Activated T-helper 1 cell treated with anti-CD3 and anti-CD28 coated beads, Interleukin-12 subunit alpha, Interleukin-12 subunit beta, Interleukin-2, Interleukin-4 antibody, amounts not matched to agents 30 ng/mL and 10 ng/mL and 1 ng/mL, durations not matched to agents 14 hours and 24 hours and 36 hours (primary cell): ENCODE measurements at regions not wholly inside any gene's neighbourhood (a gene's known extent, or its start where the extent isn't known, plus 50 kb on each side); places are given as distances from the start of the nearest gene placed in this dataset.

Source experiments
- DNase-seq: peaks from one replicate; pipeline ENCODE4 v3.0.0; 2021; ENCODE audit warnings: low spot score
- H3K27ac Mint-ChIP-seq: one replicate; pipeline ENCODE4 v1.8.0; 2021; ENCODE audit warnings: mild to moderate bottlenecking, mixed read lengths
- H3K27me3 Mint-ChIP-seq: one replicate; pipeline ENCODE4 v1.8.0; 2022; ENCODE audit warnings: mild to moderate bottlenecking, moderate library complexity, mixed read lengths; ENCODE audit not compliant: insufficient read depth
- H3K36me3 Mint-ChIP-seq: one replicate; pipeline ENCODE4 v1.8.0; 2021; ENCODE audit warnings: low read depth, mixed read lengths
- H3K4me1 Mint-ChIP-seq: one replicate; pipeline ENCODE4 v1.8.0; 2021; ENCODE audit warnings: low read depth, mixed read lengths
- H3K4me3 Mint-ChIP-seq: one replicate; pipeline ENCODE4 v1.8.0; 2021; ENCODE audit warnings: mild to moderate bottlenecking, moderate library complexity, mixed read lengths
- H3K9me3 Mint-ChIP-seq: one replicate; pipeline ENCODE4 v1.8.0; 2021; ENCODE audit warnings: mixed read lengths
- intact Hi-C: fragments of 100-400 bp; cut with micrococcal nuclease; formaldehyde crosslinking; loops from one replicate; pipeline ENCODE4 v1.15.1; 2024

- no peak overlapping the region for H3K4me3 Mint-ChIP-seq
- DNase-seq, result no peak
- no peak overlapping the region for H3K27ac Mint-ChIP-seq
- intact Hi-C loops, result no loop called here
- peaks cover 6% of the 10 kb centered on the region for H3K9me3 Mint-ChIP-seq
- H3K36me3 Mint-ChIP-seq, result no peaks in the 10 kb centered on the region
- peaks cover 20% of the 10 kb centered on the region for H3K27me3 Mint-ChIP-seq
- no peaks in the 10 kb centered on the region for H3K4me1 Mint-ChIP-seq
Measured at GRCh38 chr6:165808021-165808420, 145.0 kb upstream of the PDE10A start.

- peaks cover 20% of the 10 kb centered on the region for H3K27me3 Mint-ChIP-seq
- H3K9me3 Mint-ChIP-seq, result peaks cover 6% of the 10 kb centered on the region
- no peak overlapping the region for H3K4me3 Mint-ChIP-seq
- intact Hi-C loops, result no loop called here
- no peaks in the 10 kb centered on the region for H3K36me3 Mint-ChIP-seq
- no peaks in the 10 kb centered on the region for H3K4me1 Mint-ChIP-seq
- no peak overlapping the region for H3K27ac Mint-ChIP-seq
- DNase-seq, result no peak
Measured at GRCh38 chr6:165807249-165807960, 144.4 kb upstream of the PDE10A start.

- Mint-ChIP-seq H3K27me3 (peaks cover 20% of the 10 kb centered on the region), H3K27ac (no peak overlapping the region), H3K4me3 (no peak overlapping the region), H3K9me3 (peaks cover 6% of the 10 kb centered on the region), H3K4me1 (no peaks in the 10 kb centered on the region), H3K36me3 (no peaks in the 10 kb centered on the region)
- intact Hi-C loops, result no loop called here
- DNase-seq, result no peak
Measured at GRCh38 chr6:165806126-165806810, 143.2 kb upstream of the PDE10A start.

- no peak for DNase-seq
- H3K9me3 Mint-ChIP-seq, result peaks cover 5% of the 10 kb centered on the region
- no peak overlapping the region for H3K4me3 Mint-ChIP-seq
- H3K27me3 Mint-ChIP-seq, result peaks cover 20% of the 10 kb centered on the region
- H3K27ac Mint-ChIP-seq, result no peak overlapping the region
- no peaks in the 10 kb centered on the region for H3K4me1 Mint-ChIP-seq
- intact Hi-C loops, result no loop called here
- no peaks in the 10 kb centered on the region for H3K36me3 Mint-ChIP-seq
Measured at GRCh38 chr6:165805636-165806035, 142.6 kb upstream of the PDE10A start.

GRCh38 chr6:165805067-165805555 lies 142.1 kb upstream of the PDE10A start:
- peaks cover 20% of the 10 kb centered on the region for H3K27me3 Mint-ChIP-seq
- no peak overlapping the region for H3K27ac Mint-ChIP-seq
- no peak overlapping the region for H3K4me3 Mint-ChIP-seq
- no peaks in the 10 kb centered on the region for H3K36me3 Mint-ChIP-seq
- intact Hi-C loops, result no loop called here
- peaks cover under 1% of the 10 kb centered on the region for H3K9me3 Mint-ChIP-seq
- no peak for DNase-seq
- no peaks in the 10 kb centered on the region for H3K4me1 Mint-ChIP-seq

GRCh38 chr6:165804331-165805066 lies 141.5 kb upstream of the PDE10A start:
- Mint-ChIP-seq H3K9me3 (no peaks in the 10 kb centered on the region), H3K27ac (no peak overlapping the region), H3K4me3 (no peak overlapping the region), H3K27me3 (peaks cover 20% of the 10 kb centered on the region), H3K4me1 (no peaks in the 10 kb centered on the region), H3K36me3 (no peaks in the 10 kb centered on the region)
- DNase-seq, result no peak
- intact Hi-C loops, result no loop called here

- Mint-ChIP-seq H3K27ac (no peak overlapping the region), H3K4me1 (no peaks in the 10 kb centered on the region), H3K27me3 (peaks cover 10% of the 10 kb centered on the region), H3K4me3 (no peak overlapping the region), H3K9me3 (no peaks in the 10 kb centered on the region), H3K36me3 (no peaks in the 10 kb centered on the region)
- intact Hi-C loops, result no loop called here
- no peak for DNase-seq
Measured at GRCh38 chr6:165800337-165800736, 137.3 kb upstream of the PDE10A start.

- peaks cover 10% of the 10 kb centered on the region for H3K27me3 Mint-ChIP-seq
- no peak overlapping the region for H3K4me3 Mint-ChIP-seq
- H3K9me3 Mint-ChIP-seq, result no peaks in the 10 kb centered on the region
- no peaks in the 10 kb centered on the region for H3K4me1 Mint-ChIP-seq
- no peak overlapping the region for H3K27ac Mint-ChIP-seq
- no peak for DNase-seq
- no peaks in the 10 kb centered on the region for H3K36me3 Mint-ChIP-seq
- intact Hi-C loops, result no loop called here
Measured at GRCh38 chr6:165799391-165800153, 136.5 kb upstream of the PDE10A start.

GRCh38 chr6:165798991-165799390 lies 135.9 kb upstream of the PDE10A start:
- no peaks in the 10 kb centered on the region for H3K36me3 Mint-ChIP-seq
- H3K27me3 Mint-ChIP-seq, result peaks cover 5% of the 10 kb centered on the region
- H3K4me3 Mint-ChIP-seq, result no peak overlapping the region
- DNase-seq, result no peak
- H3K27ac Mint-ChIP-seq, result no peak overlapping the region
- H3K9me3 Mint-ChIP-seq, result no peaks in the 10 kb centered on the region
- intact Hi-C loops, result no loop called here
- no peaks in the 10 kb centered on the region for H3K4me1 Mint-ChIP-seq

GRCh38 chr6:165794179-165794601 lies 131.1 kb upstream of the PDE10A start:
- no peak for DNase-seq
- H3K4me1 Mint-ChIP-seq, result no peaks in the 10 kb centered on the region
- H3K27me3 Mint-ChIP-seq, result no peaks in the 10 kb centered on the region
- intact Hi-C loops, result no loop called here
- no peak overlapping the region for H3K27ac Mint-ChIP-seq
- no peaks in the 10 kb centered on the region for H3K36me3 Mint-ChIP-seq
- no peaks in the 10 kb centered on the region for H3K9me3 Mint-ChIP-seq
- no peak overlapping the region for H3K4me3 Mint-ChIP-seq

- intact Hi-C loops, result no loop called here
- Mint-ChIP-seq H3K27ac (no peak overlapping the region), H3K27me3 (no peaks in the 10 kb centered on the region), H3K36me3 (no peaks in the 10 kb centered on the region), H3K9me3 (no peaks in the 10 kb centered on the region), H3K4me3 (no peak overlapping the region), H3K4me1 (no peaks in the 10 kb centered on the region)
- DNase-seq, result no peak
Measured at GRCh38 chr6:165793287-165793825, 130.3 kb upstream of the PDE10A start.

GRCh38 chr6:165791876-165792437 lies 128.9 kb upstream of the PDE10A start:
- H3K9me3 Mint-ChIP-seq, result no peaks in the 10 kb centered on the region
- DNase-seq, result no peak
- H3K27ac Mint-ChIP-seq, result no peak overlapping the region
- H3K27me3 Mint-ChIP-seq, result no peaks in the 10 kb centered on the region
- intact Hi-C loops, result no loop called here
- H3K4me1 Mint-ChIP-seq, result no peaks in the 10 kb centered on the region
- no peaks in the 10 kb centered on the region for H3K36me3 Mint-ChIP-seq
- no peak overlapping the region for H3K4me3 Mint-ChIP-seq
